SU-DHL-6 (cell line): ENCODE measurements at regions not wholly inside any gene's neighbourhood (a gene's known extent, or its start where the extent isn't known, plus 50 kb on each side); places are given as distances from the start of the nearest gene placed in this dataset.

ENCODE experiments used
- CTCF ChIP-seq: fragments of 200-600 bp; sonication (generic); IDR thresholded peaks from one replicate; pipeline ENCODE4 v1.5.1; 2017; ENCODE audit warnings: antibody characterized with exemption, mild to moderate bottlenecking, low read length, moderate library complexity; ENCODE audit not compliant: insufficient read depth, poor library complexity, severe bottlenecking
- EZH2phosphoT487 ChIP-seq: fragments of 200-600 bp; sonication (generic), shearing (Covaris generic); conservative IDR thresholded peaks from 2 replicates; pipeline ENCODE4 v1.6.1; 2018; ENCODE audit warnings: mild to moderate bottlenecking, antibody characterized with exemption, low read length, moderate library complexity, mixed read lengths

- no peak for TF ChIP-seq CTCF
- no peak for TF ChIP-seq EZH2phosphoT487
Observed at GRCh38 chr13:106205871-106206270, 329.6 kb downstream of the EFNB2 start.
